ENCODE measurements at regions not wholly inside any gene's neighbourhood (a gene's known extent, or its start where the extent isn't known, plus 50 kb on each side); places are given as distances from the start of the nearest gene placed in this dataset.

DNA sequence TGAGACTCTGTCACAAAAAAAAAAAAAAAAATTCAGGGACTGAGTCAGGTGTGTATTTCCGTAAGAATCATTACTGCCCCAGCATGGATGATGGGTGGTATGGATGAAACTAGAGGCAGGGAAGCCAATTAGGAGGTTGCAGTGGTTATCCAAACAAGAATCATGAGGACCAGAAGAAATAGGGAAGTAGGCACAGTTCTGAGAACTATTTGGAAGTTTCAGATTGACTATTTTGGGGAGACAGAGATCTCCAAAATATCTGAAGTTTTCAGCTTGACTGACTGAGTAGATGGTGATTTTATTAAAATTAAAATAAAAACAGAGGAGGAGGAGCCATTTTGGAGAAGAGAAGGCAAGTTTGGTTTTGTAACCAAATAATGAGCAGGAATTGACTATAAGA, 119.4 kb upstream of the NRBF2 start:
- H3K4me3 ChIP-seq (ENCODE audit: low read length) = no peak overlapping the region
- H3K27ac ChIP-seq (ENCODE audit: low read length) = no peak overlapping the region
- no peak overlapping the region for H3K9ac ChIP-seq (ENCODE audit: low read length)
- H3F3A ChIP-seq (ENCODE audit: insufficient read depth, low read length) = no peaks in the 10 kb centered on the region
- H2AFZ ChIP-seq (ENCODE audit: low read length) = no peak overlapping the region
- no peaks in the 10 kb centered on the region for H3K27me3 ChIP-seq (replicated peaks; ENCODE audit: insufficient read depth, low read length)
- H3K36me3 ChIP-seq (replicated peaks; ENCODE audit: insufficient read depth, low read length) = no peaks in the 10 kb centered on the region
- no peaks in the 10 kb centered on the region for H4K20me1 ChIP-seq (ENCODE audit: insufficient read depth, low read length)
- H3K4me1 ChIP-seq (ENCODE audit: low read length) = no peaks in the 10 kb centered on the region
- H3K79me2 ChIP-seq (ENCODE audit: low read length) = no peaks in the 10 kb centered on the region
- H3K9me2 ChIP-seq (replicated peaks; ENCODE audit: insufficient read depth, low read length) = no peaks in the 10 kb centered on the region
- H3K4me2 ChIP-seq (ENCODE audit: low read depth, low read length) = no peak overlapping the region
- TF ChIP-seq EZH2 (optimal IDR thresholded peaks at IDR 0.05; ENCODE audit: low read depth, low read length) = no peak
- TF ChIP-seq, protein P1, sequence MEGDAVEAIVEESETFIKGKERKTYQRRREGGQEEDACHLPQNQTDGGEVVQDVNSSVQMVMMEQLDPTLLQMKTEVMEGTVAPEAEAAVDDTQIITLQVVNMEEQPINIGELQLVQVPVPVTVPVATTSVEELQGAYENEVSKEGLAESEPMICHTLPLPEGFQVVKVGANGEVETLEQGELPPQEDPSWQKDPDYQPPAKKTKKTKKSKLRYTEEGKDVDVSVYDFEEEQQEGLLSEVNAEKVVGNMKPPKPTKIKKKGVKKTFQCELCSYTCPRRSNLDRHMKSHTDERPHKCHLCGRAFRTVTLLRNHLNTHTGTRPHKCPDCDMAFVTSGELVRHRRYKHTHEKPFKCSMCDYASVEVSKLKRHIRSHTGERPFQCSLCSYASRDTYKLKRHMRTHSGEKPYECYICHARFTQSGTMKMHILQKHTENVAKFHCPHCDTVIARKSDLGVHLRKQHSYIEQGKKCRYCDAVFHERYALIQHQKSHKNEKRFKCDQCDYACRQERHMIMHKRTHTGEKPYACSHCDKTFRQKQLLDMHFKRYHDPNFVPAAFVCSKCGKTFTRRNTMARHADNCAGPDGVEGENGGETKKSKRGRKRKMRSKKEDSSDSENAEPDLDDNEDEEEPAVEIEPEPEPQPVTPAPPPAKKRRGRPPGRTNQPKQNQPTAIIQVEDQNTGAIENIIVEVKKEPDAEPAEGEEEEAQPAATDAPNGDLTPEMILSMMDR (IDR thresholded peaks at IDR 0.05; ENCODE audit: low read length) = no peak
- TF ChIP-seq EZH2phosphoT487 (IDR thresholded peaks at IDR 0.05; ENCODE audit: low read length) = no peak
- no peak for DNase-seq
- H3K9me3 ChIP-seq (replicated peaks; ENCODE audit: insufficient read depth, low read length) = no peaks in the 10 kb centered on the region

DNA sequence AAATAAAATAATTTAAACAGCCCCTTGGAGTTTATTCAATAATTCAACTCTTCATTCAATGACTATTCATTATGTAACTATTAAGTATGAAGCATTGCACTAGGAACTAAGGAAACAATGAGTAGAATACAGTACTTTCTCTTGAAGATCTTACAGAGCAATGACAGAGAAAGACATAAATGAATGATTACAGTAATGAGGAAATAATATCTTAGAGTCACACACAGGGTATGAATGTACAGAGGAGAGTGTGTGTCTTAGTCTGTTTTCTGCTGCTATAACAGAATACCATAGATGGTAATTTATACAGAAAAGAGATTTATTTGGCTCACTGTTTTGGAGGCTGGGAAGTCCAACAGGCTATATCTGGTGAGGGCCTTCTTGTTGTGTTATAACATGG, 120.5 kb upstream of the NRBF2 start:
- TF ChIP-seq EZH2phosphoT487 (IDR thresholded peaks at IDR 0.05; ENCODE audit: low read length) (no peak), EZH2 (optimal IDR thresholded peaks at IDR 0.05; ENCODE audit: low read depth, low read length) (no peak)
- TF ChIP-seq, protein P1 (IDR thresholded peaks at IDR 0.05; ENCODE audit: low read length) = no peak
- no peak overlapping the region for H3K4me2 ChIP-seq (ENCODE audit: low read depth, low read length)
- H3F3A ChIP-seq (ENCODE audit: insufficient read depth, low read length) = no peaks in the 10 kb centered on the region
- H3K9ac ChIP-seq (ENCODE audit: low read length) = no peak overlapping the region
- no peaks in the 10 kb centered on the region for H3K36me3 ChIP-seq (replicated peaks; ENCODE audit: insufficient read depth, low read length)
- H3K4me3 ChIP-seq (ENCODE audit: low read length) = no peak overlapping the region
- no peaks in the 10 kb centered on the region for H3K9me3 ChIP-seq (replicated peaks; ENCODE audit: insufficient read depth, low read length)
- H3K9me2 ChIP-seq (replicated peaks; ENCODE audit: insufficient read depth, low read length) = no peaks in the 10 kb centered on the region
- H3K27ac ChIP-seq (ENCODE audit: low read length) = no peak overlapping the region
- DNase-seq = no peak
- no peaks in the 10 kb centered on the region for H3K4me1 ChIP-seq (ENCODE audit: low read length)
- no peak overlapping the region for H2AFZ ChIP-seq (ENCODE audit: low read length)
- no peaks in the 10 kb centered on the region for H4K20me1 ChIP-seq (ENCODE audit: insufficient read depth, low read length)
- H3K79me2 ChIP-seq (ENCODE audit: low read length) = no peaks in the 10 kb centered on the region
- no peaks in the 10 kb centered on the region for H3K27me3 ChIP-seq (replicated peaks; ENCODE audit: insufficient read depth, low read length)

DNA sequence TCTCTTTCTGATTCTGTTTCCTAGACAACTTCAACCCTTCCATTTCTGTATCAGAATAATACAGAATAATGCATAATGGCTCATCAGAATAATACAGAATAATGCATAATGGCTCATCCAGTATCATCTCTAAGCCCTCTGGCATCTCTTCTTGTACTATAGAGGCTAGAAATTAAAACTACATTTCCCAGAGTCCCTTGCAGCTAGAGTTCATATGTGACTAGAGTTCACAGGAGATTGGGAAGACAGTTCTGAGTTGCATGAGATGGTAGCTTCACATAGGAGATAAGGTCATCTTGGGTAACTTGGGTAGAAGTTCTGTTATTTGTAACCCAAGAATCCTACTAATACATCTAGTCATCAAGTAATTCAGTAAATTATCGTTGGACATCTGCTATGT, 122.9 kb upstream of the NRBF2 start:
- Histone ChIP-seq H4K20me1 (ENCODE audit: insufficient read depth, low read length) (no peaks in the 10 kb centered on the region), H3K4me3 (ENCODE audit: low read length) (no peak overlapping the region), H3K9ac (ENCODE audit: low read length) (no peak overlapping the region), H3K9me3 (replicated peaks; ENCODE audit: insufficient read depth, low read length) (no peaks in the 10 kb centered on the region), H3K4me1 (ENCODE audit: low read length) (no peaks in the 10 kb centered on the region), H2AFZ (ENCODE audit: low read length) (no peak overlapping the region), H3K4me2 (ENCODE audit: low read depth, low read length) (no peak overlapping the region), H3K79me2 (ENCODE audit: low read length) (no peaks in the 10 kb centered on the region), H3K9me2 (replicated peaks; ENCODE audit: insufficient read depth, low read length) (no peaks in the 10 kb centered on the region), H3K27me3 (replicated peaks; ENCODE audit: insufficient read depth, low read length) (no peaks in the 10 kb centered on the region), H3F3A (ENCODE audit: insufficient read depth, low read length) (no peaks in the 10 kb centered on the region), H3K27ac (ENCODE audit: low read length) (no peak overlapping the region), H3K36me3 (replicated peaks; ENCODE audit: insufficient read depth, low read length) (no peaks in the 10 kb centered on the region)
- TF ChIP-seq, protein P1 (IDR thresholded peaks at IDR 0.05; ENCODE audit: low read length) = no peak
- no peak for TF ChIP-seq EZH2phosphoT487 (IDR thresholded peaks at IDR 0.05; ENCODE audit: low read length)
- TF ChIP-seq EZH2 (optimal IDR thresholded peaks at IDR 0.05; ENCODE audit: low read depth, low read length) = no peak
- DNase-seq = no peak
